Inferior parietal cortex (tissue), 1 donor: ENCODE measurements at regions not wholly inside any gene's neighbourhood (a gene's known extent, or its start where the extent isn't known, plus 50 kb on each side); places are given as distances from the start of the nearest gene placed in this dataset.
"Not testable (repeated sequence)": the region's sequence is repeated elsewhere in the genome, so short reads cannot be mapped to it uniquely, and the experiment has no call there.

Source experiments
- DNase-seq: peaks from one replicate; pipeline ENCODE4 v3.0.0-alpha.2; 2016; ENCODE audit errors: extremely low spot score

GRCh38 chr17:70577456-70577855 is 408.1 kb downstream of the KCNJ2 start:
- no peak for DNase-seq

GRCh38 chr17:70581459-70581858 is 412.1 kb downstream of the KCNJ2 start:
- DNase-seq: no peak

- no peak for DNase-seq
These were observed 413.4 kb downstream of the KCNJ2 start for GRCh38 chr17:70582777-70583176.

GRCh38 chr17:70584255-70584654 is 414.9 kb downstream of the KCNJ2 start:
- no peak for DNase-seq

GRCh38 chr17:70588003-70588402 is 418.7 kb downstream of the KCNJ2 start:
- no peak for DNase-seq

- DNase-seq: no peak
These were observed 428.4 kb downstream of the KCNJ2 start for GRCh38 chr17:70597774-70598173.

- DNase-seq: no peak
These were observed 429.9 kb downstream of the KCNJ2 start for GRCh38 chr17:70599198-70599597.

- DNase-seq: not testable (repeated sequence)
These were observed 430.6 kb downstream of the KCNJ2 start for GRCh38 chr17:70599945-70600344.

- DNase-seq: no peak
These were observed 433.9 kb downstream of the KCNJ2 start for GRCh38 chr17:70603226-70603625.

GRCh38 chr17:70604854-70605253 is 435.5 kb downstream of the KCNJ2 start:
- DNase-seq: peak; percentile 3

- DNase-seq: peak; percentile 21
These were observed 436.8 kb downstream of the KCNJ2 start for GRCh38 chr17:70606086-70606485.

- no peak for DNase-seq
These were observed 438.9 kb downstream of the KCNJ2 start for GRCh38 chr17:70608193-70608592.

- no peak for DNase-seq
These were observed 439.6 kb downstream of the KCNJ2 start for GRCh38 chr17:70608957-70609356.

GRCh38 chr17:70609566-70609965 is 440.2 kb downstream of the KCNJ2 start:
- peak; percentile 91 for DNase-seq

- no peak for DNase-seq
These were observed 440.8 kb downstream of the KCNJ2 start for GRCh38 chr17:70610161-70610560.

GRCh38 chr17:70613681-70614080 is 444.3 kb downstream of the KCNJ2 start:
- DNase-seq: no peak

GRCh38 chr17:70615831-70616230 is 446.5 kb downstream of the KCNJ2 start:
- no peak for DNase-seq

GRCh38 chr17:70618641-70619040 is 449.3 kb downstream of the KCNJ2 start:
- DNase-seq: no peak

- DNase-seq: peak; percentile 86
These were observed 452.2 kb downstream of the KCNJ2 start for GRCh38 chr17:70621566-70621965.

- DNase-seq: peak; percentile 87
These were observed 453.3 kb downstream of the KCNJ2 start for GRCh38 chr17:70622368-70623260.

- no peak for DNase-seq
These were observed 454.9 kb downstream of the KCNJ2 start for GRCh38 chr17:70624211-70624610.

- no peak for DNase-seq
These were observed 460.6 kb downstream of the KCNJ2 start for GRCh38 chr17:70629902-70630301.

GRCh38 chr17:70636517-70637133 is 467.3 kb downstream of the KCNJ2 start:
- DNase-seq: peak; percentile 84
